Heart right ventricle (tissue), 16 donors: ENCODE measurements at regions not wholly inside any gene's neighbourhood (a gene's known extent, or its start where the extent isn't known, plus 50 kb on each side); places are given as distances from the start of the nearest gene placed in this dataset.

Experiments used
- ATAC-seq, 8 donors: fragments of 200-7000 bp; cut with Tn5 transposase; one replicate each; pipeline ENCODE4 v1.9.1; 2020; ENCODE audit warnings: mild to moderate bottlenecking in 8 of 8, moderate library complexity in 8 of 8, moderate number of reproducible peaks in 1 of 8
- DNase-seq, 2 donors: peaks; one replicate each; pipeline ENCODE4 v3.0.0-alpha.2; 2020
- H3K27ac ChIP-seq, 10 donors: fragments of 200-600 bp; sonication (generic) in 2 of 10; one replicate each; pipeline versions ENCODE4 v1.5.0 to v1.8.0; 2020 to 2022; ENCODE audit warnings: mild to moderate bottlenecking in 3 of 10
- H3K27me3 ChIP-seq, 7 donors: fragments of 200-600 bp; one replicate each; pipeline ENCODE4 v1.8.0; 2021 to 2022; ENCODE audit warnings: mild to moderate bottlenecking in 2 of 7
- H3K36me3 ChIP-seq, 9 donors: fragments of 200-600 bp; sonication (generic) in 1 of 9; one replicate each; pipeline versions ENCODE4 v1.5.0 to v1.8.0; 2020 to 2022; ENCODE audit warnings: mild to moderate bottlenecking in 2 of 9
- H3K4me1 ChIP-seq, 9 donors: fragments of 200-600 bp; sonication (generic) in 1 of 9; one replicate each; pipeline versions ENCODE4 v1.5.0 to v1.8.0; 2020 to 2022; ENCODE audit warnings: mild to moderate bottlenecking in 4 of 9
- H3K4me3 ChIP-seq, 10 donors: fragments of 200-600 bp; sonication (generic) in 2 of 10; one replicate each; pipeline versions ENCODE4 v1.5.0 to v1.8.0; 2020 to 2022; ENCODE audit warnings: mild to moderate bottlenecking in 7 of 10, moderate library complexity in 2 of 10
- H3K9me3 ChIP-seq, 11 donors: fragments of 200-600 bp in 10 of 11; sonication (generic) in 2 of 11; one replicate each; pipeline versions ENCODE4 v1.5.0 to v1.8.0; 2013 to 2022; ENCODE audit warnings: mild to moderate bottlenecking in 2 of 11, control low read depth in 1 of 11, moderate library complexity in 1 of 11
- CTCF ChIP-seq, 9 donors: fragments of 200-600 bp; sonication (generic) in 2 of 9; IDR thresholded peaks; one replicate each; pipeline versions ENCODE4 v1.5.0 to v1.8.0; 2021 to 2022; ENCODE audit warnings: antibody characterized with exemption in 9 of 9, mild to moderate bottlenecking in 5 of 9, moderate library complexity in 1 of 9
- WGBS, 2 donors: extraction: QIAGEN DNeasy Blood & Tissue Kit; methylation state at CpG; one replicate each; pipeline ENCODE4 v1.1.7; 2013; ENCODE audit warnings: inconsistent platforms in 1 of 2; 5-methylcytosine and 5-hydroxymethylcytosine counted together
- intact Hi-C, 10 donors: fragments of 100-400 bp; cut with DNase I; formaldehyde crosslinking; loops; one replicate each; pipeline versions ENCODE4 v1.11.1 to v1.14.2; 2022
- donor health status: Arrhythmogenic right ventricular cardiomyopathy.
- donor health status: ischemic (EF 13 %, LVEDD 7.1; RV severe dilation, severe dysfunction).
- donor health status: healthy with polysubstance abuse.
- donor health status: DM: no; HTN: yes; CAD: no.
- donor health status: DM: no; HTN: no; CAD: no.
- donor health status: ischemic (EF 25% LVEDD 6.9; RV normal size, moderate dysfunction).
- donor health status: ischemic (EF 25% LVEDD 5.7; RV mildly dilated, moderate dysfunction).
- donor health status: healthy.
- donor health status: DM: yes; HTN: yes; CAD: no.
- donor health status: Ischemic cardiomyopathy.
- donor health status: ischemic (EF 35%, LVEDD 5.7; RV mildly dilated, moderate dysfunction).
- donor health status: nonischemic (EF 11% LVEDD 7.7; RV severe dilation, severe dysfunction).
- donor health status: DM: yes; HTN: yes; CAD: no.
- donor health status: PGD.
- donor health status: ischemic (EF 29% LVEDD 5.4; RV normal size, mild dysfunction).
- donor health status: nonischemic (EF 23%, LVEDD 6.1; RV moderate dilation, normal function).

DNA sequence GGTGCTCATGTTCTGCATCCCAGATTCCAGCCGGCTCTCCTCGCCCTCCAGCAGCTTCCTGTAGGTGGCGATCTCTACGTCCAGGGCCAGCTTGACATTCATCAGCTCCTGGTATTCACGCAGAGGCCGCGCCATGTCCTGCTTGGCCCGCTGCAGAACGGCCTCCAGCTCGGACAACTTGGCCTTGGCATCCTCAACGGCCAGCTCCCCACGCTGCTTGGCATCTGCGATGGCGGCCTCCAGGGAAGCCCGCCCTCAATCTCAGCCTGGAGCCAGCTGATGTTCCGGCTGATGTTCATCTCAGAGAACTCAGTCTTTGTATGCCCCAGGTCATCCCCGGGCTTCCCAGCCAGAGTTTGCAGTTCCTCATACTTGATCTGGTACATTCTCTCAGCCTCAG is 431.8 kb upstream of the DIPK2B start:
- intact Hi-C loops = no loop called here
- no peak for ATAC-seq
- no peak for DNase-seq
- 96 to 97% methylated on average over 17 of the region's 17 CpGs for WGBS, 2 donors
- no peak overlapping the region for H3K4me3 ChIP-seq
- no peak overlapping the region for H3K27ac ChIP-seq
- no peak for TF ChIP-seq CTCF (IDR thresholded peaks at IDR 0.05)
- H3K27me3 ChIP-seq = peaks cover 0 to 46% (median 0%) of the 10 kb centered on the region in 7 donors
- H3K4me1 ChIP-seq = no peaks in the 10 kb centered on the region
- no peaks in the 10 kb centered on the region for H3K36me3 ChIP-seq
- H3K9me3 ChIP-seq = peaks cover 0 to 8% (median 0%) of the 10 kb centered on the region in 11 donors

- 92 to 100% methylated on average over 1 of the region's 1 CpG for whole genome bisulfite sequencing, 2 donors
- H3K4me3 ChIP-seq = no peak overlapping the region
- no peaks in the 10 kb centered on the region for H3K4me1 ChIP-seq
- H3K9me3 ChIP-seq = peaks cover 0 to 8% (median 0%) of the 10 kb centered on the region in 11 donors
- H3K36me3 ChIP-seq = no peaks in the 10 kb centered on the region
- ATAC-seq (no peak), DNase-seq (no peak)
- intact Hi-C loops = no loop called here
- no peak overlapping the region for H3K27ac ChIP-seq
- TF ChIP-seq CTCF (IDR thresholded peaks at IDR 0.05) = no peak
- peaks cover 0 to 26% (median 0%) of the 10 kb centered on the region in 7 donors for H3K27me3 ChIP-seq
These were observed 429.4 kb upstream of the DIPK2B start for GRCh38 chrX:45630078-45630477.

DNA sequence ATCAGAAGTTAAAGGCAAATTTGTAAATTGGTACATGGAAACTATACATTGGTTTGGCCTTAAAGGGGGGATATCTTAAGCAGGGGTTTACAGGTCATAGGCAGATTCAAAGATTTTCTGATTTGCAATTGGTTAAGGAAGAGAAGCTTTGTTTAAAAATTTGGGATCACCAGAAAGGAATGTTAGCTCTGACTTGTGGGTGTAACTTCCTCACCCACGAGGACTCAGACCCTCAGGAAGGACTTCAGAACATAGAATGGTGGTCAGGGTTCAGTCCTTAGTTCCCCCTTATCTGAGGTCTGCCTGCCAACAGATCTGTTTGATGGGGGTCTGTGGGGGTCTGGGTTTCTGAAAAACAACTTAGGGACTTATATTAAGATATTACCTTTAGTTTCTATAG is 427.4 kb upstream of the DIPK2B start:
- DNase-seq = no peak
- intact Hi-C loops = no loop called here
- Histone ChIP-seq H3K36me3 (no peaks in the 10 kb centered on the region), H3K27me3 (peaks cover 0 to 11% (median 0%) of the 10 kb centered on the region in 7 donors), H3K4me1 (no peaks in the 10 kb centered on the region), H3K9me3 (peaks cover 0 to 8% (median 0%) of the 10 kb centered on the region in 11 donors), H3K4me3 (no peak overlapping the region), H3K27ac (no peak overlapping the region)
- TF ChIP-seq CTCF (IDR thresholded peaks at IDR 0.05) = no peak
- 36 to 40% methylated on average over 1 of the region's 1 CpG for WGBS, 2 donors
- ATAC-seq = no peak

DNA sequence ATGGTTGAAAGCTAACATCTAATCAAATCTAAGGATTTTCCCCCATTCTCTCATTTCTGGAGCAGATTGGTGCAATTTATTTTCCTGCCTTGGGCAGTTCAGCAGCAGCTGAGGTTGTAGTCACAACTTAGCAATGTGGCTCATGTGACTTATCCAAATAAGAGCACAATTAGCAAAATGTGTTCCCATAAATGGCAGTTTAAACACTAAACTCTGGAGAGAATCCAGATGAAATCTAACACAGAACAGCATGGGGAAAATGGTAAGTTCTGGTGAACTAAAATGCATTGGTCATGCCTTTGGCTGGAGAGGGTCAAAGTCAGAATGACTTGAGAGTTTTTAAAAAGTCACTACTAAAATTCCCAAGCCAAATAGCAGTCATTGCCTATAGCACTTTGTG is 422.6 kb upstream of the DIPK2B start:
- Histone ChIP-seq H3K36me3 (no peaks in the 10 kb centered on the region), H3K27me3 (peaks cover 0 to 25% (median 0%) of the 10 kb centered on the region in 7 donors), H3K27ac (no peak overlapping the region), H3K4me1 (no peaks in the 10 kb centered on the region), H3K4me3 (no peak overlapping the region), H3K9me3 (no peaks in the 10 kb centered on the region)
- no peak for ATAC-seq
- TF ChIP-seq CTCF (IDR thresholded peaks at IDR 0.05) = no peak
- no peak for DNase-seq
- intact Hi-C loops = no loop called here

DNA sequence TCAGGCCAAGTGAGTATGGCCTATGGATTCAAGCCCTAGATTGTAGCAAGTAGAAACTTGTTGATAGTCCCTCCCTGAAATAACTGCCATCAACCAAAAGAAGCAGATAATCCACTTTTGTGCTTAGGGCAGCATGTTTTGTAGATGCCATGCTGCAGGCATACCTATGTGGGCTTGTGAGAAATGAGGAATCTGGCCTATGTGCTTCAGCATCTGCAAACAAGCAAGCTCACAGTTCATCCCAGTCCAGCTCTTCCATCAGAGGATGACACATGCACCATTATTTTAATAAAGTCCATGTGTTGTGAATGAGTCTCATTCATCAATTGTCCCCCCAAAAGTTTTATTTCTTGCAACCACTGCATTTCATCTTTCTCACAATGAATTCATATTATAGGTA is 421.9 kb upstream of the DIPK2B start:
- Histone ChIP-seq H3K36me3 (no peaks in the 10 kb centered on the region), H3K4me1 (no peaks in the 10 kb centered on the region), H3K27me3 (peaks cover 0 to 29% (median 0%) of the 10 kb centered on the region in 7 donors), H3K9me3 (peaks cover 0 to 4% (median 0%) of the 10 kb centered on the region in 11 donors), H3K4me3 (no peak overlapping the region), H3K27ac (no peak overlapping the region)
- DNase-seq (no peak), ATAC-seq (no peak)
- no peak for TF ChIP-seq CTCF (IDR thresholded peaks at IDR 0.05)
- intact Hi-C loops = no loop called here
